Panc1 (cell line): ENCODE measurements at regions not wholly inside any gene's neighbourhood (a gene's known extent, or its start where the extent isn't known, plus 50 kb on each side); places are given as distances from the start of the nearest gene placed in this dataset.

Experiments
- ATAC-seq: fragments of 200-7000 bp; cut with Tn5 transposase; 2 replicates; pipeline ENCODE4 v1.9.1; 2020; ENCODE audit warnings: mild to moderate bottlenecking, moderate library complexity
- BruUV-seq: library from RNA; stranded (reverse); fragments of 400-500 nt; replicated peaks from 2 replicates; lab custom pipeline; 2021; lab: Mats Ljungman, UMichigan
- CTCF ChIA-PET: fragments of 300-600 bp; sonication (Branson Sonifier 250); formaldehyde crosslinking; loops from one replicate; lab custom pipeline; 2022; ENCODE audit warnings: antibody characterized with exemption; lab: Charles Lee
- POLR2A ChIA-PET: fragments of 300-600 bp; sonication (Branson Sonifier 250); formaldehyde crosslinking; loops from one replicate; lab custom pipeline; 2022; ENCODE audit warnings: antibody characterized with exemption; lab: Charles Lee
- DNase-seq: peaks from one replicate; pipeline ENCODE4 v3.0.0-alpha.2; 2010; ENCODE audit warnings: low read depth, low spot score
- H3K27ac ChIP-seq: 2 replicates; pipeline ENCODE4 v1.5.1; 2011; ENCODE audit warnings: mild to moderate bottlenecking, low read length, inconsistent platforms
- H3K27me3 ChIP-seq: fragments of 200-500 bp; sonication (Bioruptor generic); 2 replicates; pipeline ENCODE4 v1.6.0; 2014; ENCODE audit warnings: low read length, inconsistent platforms; ENCODE audit not compliant: control insufficient read depth, insufficient read depth
- H3K36me3 ChIP-seq: fragments of 200-500 bp; sonication (Bioruptor generic); 2 replicates; pipeline ENCODE4 v1.5.1; 2014; ENCODE audit warnings: inconsistent platforms, mild to moderate bottlenecking, low read length, moderate library complexity; ENCODE audit not compliant: control insufficient read depth, insufficient read depth
- H3K4me1 ChIP-seq: 2 replicates; pipeline ENCODE4 v1.5.1; 2011; ENCODE audit warnings: inconsistent platforms, mild to moderate bottlenecking, low read length, moderate library complexity; ENCODE audit not compliant: control insufficient read depth, insufficient read depth
- H3K4me3 ChIP-seq, 2 experiments: 2 replicates each; pipeline ENCODE4 v1.5.1; 2011 to 2012; ENCODE audit warnings: low read depth in 2 of 2, low read length in 2 of 2, mild to moderate bottlenecking in 2 of 2, inconsistent platforms in 1 of 2, moderate library complexity in 1 of 2
- H3K9me3 ChIP-seq: fragments of 200-500 bp; sonication (Bioruptor generic); 2 replicates; pipeline ENCODE4 v1.5.1; 2014; ENCODE audit warnings: low read depth, mild to moderate bottlenecking, inconsistent platforms, low read length, moderate library complexity; ENCODE audit not compliant: control insufficient read depth, insufficient read depth
- POLR2AphosphoS5 ChIP-seq: IDR thresholded peaks from 2 replicates; pipeline ENCODE4 v1.6.1; 2012; ENCODE audit warnings: mild to moderate bottlenecking, low read depth, low read length, moderate library complexity
- SIN3A ChIP-seq: IDR thresholded peaks from 2 replicates; pipeline ENCODE4 v1.6.1; 2012; ENCODE audit warnings: low read depth, mild to moderate bottlenecking, low read length, moderate library complexity, borderline replicate concordance; ENCODE audit not compliant: insufficient read depth
- TCF7L2 ChIP-seq: IDR thresholded peaks from 2 replicates; pipeline ENCODE4 v1.6.1; 2011; ENCODE audit warnings: mild to moderate bottlenecking, low read depth, low read length, inconsistent platforms
- in situ Hi-C: cut with HindIII; loops from 2 replicates; pipeline ENCODE4 v1.10.0; 2016; ENCODE audit warnings: low sequenced_read_pairs, low pct_unique_long_range_greater_than_20kb
- intact Hi-C: fragments of 100-400 bp; cut with micrococcal nuclease; formaldehyde crosslinking; loops from one replicate; pipeline ENCODE4 v1.10.0; 2022; ENCODE audit not compliant: unreplicated experiment
- TF ChIP-seq, protein P1 (sequence below): fragments of 450-650 bp; IDR thresholded peaks from 2 replicates; pipeline ENCODE4 v1.5.1; 2017; ENCODE audit warnings: mild to moderate bottlenecking
- TF ChIP-seq, protein P2 (sequence below), 2 experiments: IDR thresholded peaks; 2 replicates each; pipeline ENCODE4 v1.6.1; 2011 to 2012; ENCODE audit warnings: low read depth in 2 of 2, control low read depth in 1 of 2, low read length in 1 of 2, mild to moderate bottlenecking in 1 of 2, moderate library complexity in 1 of 2; ENCODE audit not compliant: insufficient read depth in 1 of 2

- H3K4me3 ChIP-seq: no peak overlapping the region
- TF ChIP-seq, protein P1, sequence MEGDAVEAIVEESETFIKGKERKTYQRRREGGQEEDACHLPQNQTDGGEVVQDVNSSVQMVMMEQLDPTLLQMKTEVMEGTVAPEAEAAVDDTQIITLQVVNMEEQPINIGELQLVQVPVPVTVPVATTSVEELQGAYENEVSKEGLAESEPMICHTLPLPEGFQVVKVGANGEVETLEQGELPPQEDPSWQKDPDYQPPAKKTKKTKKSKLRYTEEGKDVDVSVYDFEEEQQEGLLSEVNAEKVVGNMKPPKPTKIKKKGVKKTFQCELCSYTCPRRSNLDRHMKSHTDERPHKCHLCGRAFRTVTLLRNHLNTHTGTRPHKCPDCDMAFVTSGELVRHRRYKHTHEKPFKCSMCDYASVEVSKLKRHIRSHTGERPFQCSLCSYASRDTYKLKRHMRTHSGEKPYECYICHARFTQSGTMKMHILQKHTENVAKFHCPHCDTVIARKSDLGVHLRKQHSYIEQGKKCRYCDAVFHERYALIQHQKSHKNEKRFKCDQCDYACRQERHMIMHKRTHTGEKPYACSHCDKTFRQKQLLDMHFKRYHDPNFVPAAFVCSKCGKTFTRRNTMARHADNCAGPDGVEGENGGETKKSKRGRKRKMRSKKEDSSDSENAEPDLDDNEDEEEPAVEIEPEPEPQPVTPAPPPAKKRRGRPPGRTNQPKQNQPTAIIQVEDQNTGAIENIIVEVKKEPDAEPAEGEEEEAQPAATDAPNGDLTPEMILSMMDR: no peak
- TF ChIP-seq TCF7L2: no peak
- TF ChIP-seq, protein P2, sequence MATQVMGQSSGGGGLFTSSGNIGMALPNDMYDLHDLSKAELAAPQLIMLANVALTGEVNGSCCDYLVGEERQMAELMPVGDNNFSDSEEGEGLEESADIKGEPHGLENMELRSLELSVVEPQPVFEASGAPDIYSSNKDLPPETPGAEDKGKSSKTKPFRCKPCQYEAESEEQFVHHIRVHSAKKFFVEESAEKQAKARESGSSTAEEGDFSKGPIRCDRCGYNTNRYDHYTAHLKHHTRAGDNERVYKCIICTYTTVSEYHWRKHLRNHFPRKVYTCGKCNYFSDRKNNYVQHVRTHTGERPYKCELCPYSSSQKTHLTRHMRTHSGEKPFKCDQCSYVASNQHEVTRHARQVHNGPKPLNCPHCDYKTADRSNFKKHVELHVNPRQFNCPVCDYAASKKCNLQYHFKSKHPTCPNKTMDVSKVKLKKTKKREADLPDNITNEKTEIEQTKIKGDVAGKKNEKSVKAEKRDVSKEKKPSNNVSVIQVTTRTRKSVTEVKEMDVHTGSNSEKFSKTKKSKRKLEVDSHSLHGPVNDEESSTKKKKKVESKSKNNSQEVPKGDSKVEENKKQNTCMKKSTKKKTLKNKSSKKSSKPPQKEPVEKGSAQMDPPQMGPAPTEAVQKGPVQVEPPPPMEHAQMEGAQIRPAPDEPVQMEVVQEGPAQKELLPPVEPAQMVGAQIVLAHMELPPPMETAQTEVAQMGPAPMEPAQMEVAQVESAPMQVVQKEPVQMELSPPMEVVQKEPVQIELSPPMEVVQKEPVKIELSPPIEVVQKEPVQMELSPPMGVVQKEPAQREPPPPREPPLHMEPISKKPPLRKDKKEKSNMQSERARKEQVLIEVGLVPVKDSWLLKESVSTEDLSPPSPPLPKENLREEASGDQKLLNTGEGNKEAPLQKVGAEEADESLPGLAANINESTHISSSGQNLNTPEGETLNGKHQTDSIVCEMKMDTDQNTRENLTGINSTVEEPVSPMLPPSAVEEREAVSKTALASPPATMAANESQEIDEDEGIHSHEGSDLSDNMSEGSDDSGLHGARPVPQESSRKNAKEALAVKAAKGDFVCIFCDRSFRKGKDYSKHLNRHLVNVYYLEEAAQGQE (IDR thresholded peaks at IDR 0.05; ENCODE audit: insufficient read depth in 1 of 2, low read depth in 2 of 2, low read length in 1 of 2): no peak
- no peak for TF ChIP-seq SIN3A
- no peak for TF ChIP-seq POLR2AphosphoS5
- DNase-seq (no peak), ATAC-seq (no peak)
- H3K9me3 ChIP-seq: no peaks in the 10 kb centered on the region
- POLR2A ChIA-PET: no interaction called here
- no peaks in the 10 kb centered on the region for H3K4me1 ChIP-seq
- H3K36me3 ChIP-seq: no peaks in the 10 kb centered on the region
- no TSS peak for BruUV-seq
- H3K27me3 ChIP-seq: no peaks in the 10 kb centered on the region
- no peak overlapping the region for H3K27ac ChIP-seq
- in situ Hi-C loops: no loop called here
- CTCF ChIA-PET: no interaction called here
- intact Hi-C loops: no loop called here
Observed at GRCh38 chr5:39955156-39955555, 530.4 kb upstream of the DAB2 start.

GRCh38 chr5:39951070-39951469 is 526.3 kb upstream of the DAB2 start:
- in situ Hi-C loops: no loop called here
- H3K4me1 ChIP-seq: no peaks in the 10 kb centered on the region
- POLR2A ChIA-PET: no interaction called here
- no peak for ATAC-seq
- H3K27me3 ChIP-seq: no peaks in the 10 kb centered on the region
- TF ChIP-seq, protein P1: no peak
- TF ChIP-seq TCF7L2 (no peak), POLR2AphosphoS5 (no peak), SIN3A (no peak)
- TF ChIP-seq, protein P2 (IDR thresholded peaks at IDR 0.05; ENCODE audit: insufficient read depth in 1 of 2, low read depth in 2 of 2, low read length in 1 of 2): no peak
- H3K9me3 ChIP-seq: no peaks in the 10 kb centered on the region
- H3K27ac ChIP-seq: no peak overlapping the region
- BruUV-seq: no TSS peak
- H3K36me3 ChIP-seq: no peaks in the 10 kb centered on the region
- H3K4me3 ChIP-seq: no peak overlapping the region
- CTCF ChIA-PET: no interaction called here
- DNase-seq: no peak
- intact Hi-C loops: no loop called here
